Pons (tissue), 1 donor: ENCODE measurements at regions not wholly inside any gene's neighbourhood (a gene's known extent, or its start where the extent isn't known, plus 50 kb on each side); places are given as distances from the start of the nearest gene placed in this dataset.

Experiments
- DNase-seq: peaks from one replicate; pipeline ENCODE4 v3.0.0-alpha.2; 2016; ENCODE audit warnings: low spot score

- no peak for DNase-seq
Measured at GRCh38 chr1:37085393-37085792, 51.1 kb upstream of the GRIK3 start.

GRCh38 chr1:37089750-37090149 lies 55.4 kb upstream of the GRIK3 start:
- no peak for DNase-seq

GRCh38 chr1:37090671-37091070 lies 56.4 kb upstream of the GRIK3 start:
- DNase-seq = no peak

GRCh38 chr1:37092937-37093336 lies 58.6 kb upstream of the GRIK3 start:
- DNase-seq = no peak

- no peak for DNase-seq
Measured at GRCh38 chr1:37094302-37094701, 60.0 kb upstream of the GRIK3 start.

GRCh38 chr1:37096523-37096922 lies 62.2 kb upstream of the GRIK3 start:
- no peak for DNase-seq

GRCh38 chr1:37097731-37098130 lies 63.4 kb upstream of the GRIK3 start:
- DNase-seq = no peak

- no peak for DNase-seq
Measured at GRCh38 chr1:37098237-37098636, 63.9 kb upstream of the GRIK3 start.

- DNase-seq = no peak
Measured at GRCh38 chr1:37100310-37100709, 66.0 kb upstream of the GRIK3 start.

- DNase-seq = no peak
Measured at GRCh38 chr1:37102656-37103382, 68.5 kb upstream of the GRIK3 start.

GRCh38 chr1:37105911-37106310 lies 71.6 kb upstream of the GRIK3 start:
- DNase-seq = no peak

GRCh38 chr1:37107153-37107907 lies 73.0 kb upstream of the GRIK3 start:
- no peak for DNase-seq

GRCh38 chr1:37108596-37109188 lies 74.4 kb upstream of the GRIK3 start:
- no peak for DNase-seq

GRCh38 chr1:37112430-37112829 lies 78.1 kb upstream of the GRIK3 start:
- DNase-seq = no peak

GRCh38 chr1:37113285-37113997 lies 79.1 kb upstream of the GRIK3 start:
- no peak for DNase-seq

- no peak for DNase-seq
Measured at GRCh38 chr1:37118790-37119189, 84.5 kb upstream of the GRIK3 start.

GRCh38 chr1:37120279-37120678 lies 86.0 kb upstream of the GRIK3 start:
- no peak for DNase-seq

- DNase-seq = no peak
Measured at GRCh38 chr1:37123276-37124115, 89.2 kb upstream of the GRIK3 start.

GRCh38 chr1:37124501-37124900 lies 90.2 kb upstream of the GRIK3 start:
- DNase-seq = no peak

GRCh38 chr1:37125295-37125694 lies 91.0 kb upstream of the GRIK3 start:
- DNase-seq = no peak

- DNase-seq = no peak
Measured at GRCh38 chr1:37127254-37127748, 93.0 kb upstream of the GRIK3 start.
